Body of pancreas (tissue), 4 donors: ENCODE measurements at regions not wholly inside any gene's neighbourhood (a gene's known extent, or its start where the extent isn't known, plus 50 kb on each side); places are given as distances from the start of the nearest gene placed in this dataset.

Experiments used
- ATAC-seq: fragments of 150-250 bp; one replicate; pipeline ENCODE4 v1.9.1; 2016
- DNase-seq, 4 donors: peaks; one replicate each; pipeline ENCODE4 v3.0.0-alpha.2; 2019
- H3K27ac ChIP-seq, 4 donors: fragments of 200-600 bp; sonication (generic); 1 replicate in 3 of 4; 2 replicates in 1 of 4; pipeline versions ENCODE4 v1.5.1 to v1.6.1; 2016 to 2019; ENCODE audit warnings: mild to moderate bottlenecking in 1 of 4, mixed read lengths in 1 of 4, moderate library complexity in 1 of 4
- H3K27me3 ChIP-seq, 2 donors: fragments of 200-600 bp; sonication (generic); one replicate each; pipeline ENCODE4 v1.6.0; 2016; ENCODE audit warnings: mild to moderate bottlenecking in 1 of 2
- H3K36me3 ChIP-seq, 2 donors: fragments of 200-600 bp; sonication (generic); replicated peaks in 1 of 2; 2 replicates each; pipeline ENCODE4 v1.5.1; 2016; ENCODE audit warnings: low read depth in 2 of 2; ENCODE audit not compliant: insufficient read depth in 1 of 2
- H3K4me1 ChIP-seq: fragments of 200-600 bp; sonication (generic); one replicate; pipeline ENCODE4 v1.6.0; 2016
- H3K4me3 ChIP-seq, 2 donors: fragments of 200-600 bp; sonication (generic); 1 replicate in 1 of 2; 2 replicates in 1 of 2; pipeline ENCODE4 v1.5.1; 2016 to 2019
- H3K9me3 ChIP-seq, 3 donors: fragments of 200-600 bp; sonication (generic); 1 replicate in 2 of 3; 2 replicates in 1 of 3; pipeline ENCODE4 v1.5.1; 2016
- POLR2A ChIP-seq, 3 donors: fragments of 450-650 bp; IDR thresholded peaks; one replicate each; pipeline ENCODE4 v1.6.1; 2016; ENCODE audit warnings: antibody characterized with exemption in 3 of 3, mild to moderate bottlenecking in 2 of 3
- WGBS, 2 donors: methylation state at CpG; one replicate each; pipeline ENCODE4 v1.1.5; 2017; 5-methylcytosine and 5-hydroxymethylcytosine counted together
- intact Hi-C: fragments of 100-400 bp; cut with DNase I; formaldehyde crosslinking; loops from one replicate; pipeline ENCODE4 v1.15.1; 2023
- TF ChIP-seq, protein P1 (sequence below), 7 experiments: fragments of 450-650 bp in 4 of 7; fragments of 200-600 bp in 3 of 7; sonication (generic) in 3 of 7; IDR thresholded peaks; one replicate each; pipeline ENCODE4 v1.5.1; 2016 to 2019; ENCODE audit warnings: antibody characterized with exemption in 7 of 7

DNA sequence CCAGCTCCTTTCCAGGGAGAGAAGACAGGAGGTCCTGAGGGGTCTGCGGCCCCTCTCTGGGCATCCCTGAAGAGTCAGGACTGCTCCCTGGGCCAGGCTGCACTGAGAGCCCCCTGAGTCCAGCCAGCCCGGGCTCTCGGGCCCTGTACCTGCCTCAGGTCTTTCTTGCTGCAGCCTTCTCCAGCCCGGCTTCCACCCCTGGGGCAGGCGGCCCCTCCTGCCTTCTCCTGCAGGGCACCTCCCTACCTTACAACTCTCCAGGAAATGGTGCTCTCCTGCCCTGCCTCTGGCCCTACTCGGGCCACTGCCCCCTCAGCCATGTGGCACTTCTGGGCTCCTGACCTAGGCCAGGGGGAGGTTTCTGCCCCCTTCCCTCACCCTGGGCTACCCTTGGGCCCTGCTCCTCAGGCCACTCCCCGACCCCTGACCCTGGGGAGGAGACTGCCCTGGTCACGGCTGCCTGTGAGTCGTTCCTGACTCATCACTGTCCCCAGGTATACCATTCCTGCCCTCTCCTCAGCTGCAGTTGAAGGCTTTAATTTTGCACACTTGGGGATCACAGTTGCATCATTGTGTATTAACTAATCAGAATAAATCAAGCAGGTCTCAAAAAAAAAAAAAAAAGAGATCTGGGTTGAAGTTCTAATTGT, 251.1 kb downstream of the NXPE2 start:
- 57 to 67% methylated on average over 6 to 9 of the region's 9 CpGs for whole genome bisulfite sequencing, 2 donors

DNA sequence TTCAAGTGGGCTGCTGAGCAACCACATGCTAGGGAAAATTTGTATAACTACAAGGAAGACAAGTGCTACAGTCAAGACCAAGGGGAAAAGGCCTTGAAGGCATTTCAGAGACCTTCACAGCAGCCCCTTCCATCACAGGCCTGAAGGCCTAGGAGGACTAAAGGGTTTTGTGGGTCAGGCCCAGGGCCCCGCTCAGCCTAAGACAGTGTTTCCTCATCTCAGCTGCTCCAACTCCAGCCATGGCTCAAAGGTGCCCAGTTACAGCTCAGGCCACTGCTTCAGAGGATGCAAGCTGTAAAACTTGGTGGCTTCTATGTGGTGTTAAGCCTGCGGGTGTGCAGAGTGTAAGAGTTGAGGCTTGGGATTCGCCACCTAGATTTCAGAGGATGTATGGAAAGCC, 260.5 kb downstream of the NXPE2 start:
- H3K4me1 ChIP-seq: no peaks in the 10 kb centered on the region
- DNase-seq (no peak), ATAC-seq (no peak)
- 67 to 69% methylated on average over 3 of the region's 3 CpGs for WGBS, 2 donors
- no peaks in the 10 kb centered on the region for H3K27me3 ChIP-seq
- H3K4me3 ChIP-seq: no peak overlapping the region
- intact Hi-C loops: no loop called here
- H3K36me3 ChIP-seq: no peaks in the 10 kb centered on the region
- no peak for TF ChIP-seq POLR2A (IDR thresholded peaks at IDR 0.05)
- TF ChIP-seq, protein P1, sequence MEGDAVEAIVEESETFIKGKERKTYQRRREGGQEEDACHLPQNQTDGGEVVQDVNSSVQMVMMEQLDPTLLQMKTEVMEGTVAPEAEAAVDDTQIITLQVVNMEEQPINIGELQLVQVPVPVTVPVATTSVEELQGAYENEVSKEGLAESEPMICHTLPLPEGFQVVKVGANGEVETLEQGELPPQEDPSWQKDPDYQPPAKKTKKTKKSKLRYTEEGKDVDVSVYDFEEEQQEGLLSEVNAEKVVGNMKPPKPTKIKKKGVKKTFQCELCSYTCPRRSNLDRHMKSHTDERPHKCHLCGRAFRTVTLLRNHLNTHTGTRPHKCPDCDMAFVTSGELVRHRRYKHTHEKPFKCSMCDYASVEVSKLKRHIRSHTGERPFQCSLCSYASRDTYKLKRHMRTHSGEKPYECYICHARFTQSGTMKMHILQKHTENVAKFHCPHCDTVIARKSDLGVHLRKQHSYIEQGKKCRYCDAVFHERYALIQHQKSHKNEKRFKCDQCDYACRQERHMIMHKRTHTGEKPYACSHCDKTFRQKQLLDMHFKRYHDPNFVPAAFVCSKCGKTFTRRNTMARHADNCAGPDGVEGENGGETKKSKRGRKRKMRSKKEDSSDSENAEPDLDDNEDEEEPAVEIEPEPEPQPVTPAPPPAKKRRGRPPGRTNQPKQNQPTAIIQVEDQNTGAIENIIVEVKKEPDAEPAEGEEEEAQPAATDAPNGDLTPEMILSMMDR (IDR thresholded peaks at IDR 0.05): no peak
- no peak overlapping the region for H3K27ac ChIP-seq
- peaks cover 0 to under 1% (median 0%) of the 10 kb centered on the region in 3 donors for H3K9me3 ChIP-seq

More for the DNA sequence above, 251.1 kb downstream of the NXPE2 start:
- intact Hi-C loops: no loop called here
- no peaks in the 10 kb centered on the region for H3K4me1 ChIP-seq
- peaks cover 0 to 6% (median 2%) of the 10 kb centered on the region in 3 donors for H3K9me3 ChIP-seq
- no peak overlapping the region for H3K27ac ChIP-seq
- H3K36me3 ChIP-seq: no peaks in the 10 kb centered on the region
- DNase-seq: no peak
- no peak overlapping the region for H3K4me3 ChIP-seq
- TF ChIP-seq POLR2A (IDR thresholded peaks at IDR 0.05): no peak
- TF ChIP-seq, protein P1 (IDR thresholded peaks at IDR 0.05): no peak
- no peak for ATAC-seq
- peaks cover 0 to 4% of the 10 kb centered on the region in 2 donors for H3K27me3 ChIP-seq

DNA sequence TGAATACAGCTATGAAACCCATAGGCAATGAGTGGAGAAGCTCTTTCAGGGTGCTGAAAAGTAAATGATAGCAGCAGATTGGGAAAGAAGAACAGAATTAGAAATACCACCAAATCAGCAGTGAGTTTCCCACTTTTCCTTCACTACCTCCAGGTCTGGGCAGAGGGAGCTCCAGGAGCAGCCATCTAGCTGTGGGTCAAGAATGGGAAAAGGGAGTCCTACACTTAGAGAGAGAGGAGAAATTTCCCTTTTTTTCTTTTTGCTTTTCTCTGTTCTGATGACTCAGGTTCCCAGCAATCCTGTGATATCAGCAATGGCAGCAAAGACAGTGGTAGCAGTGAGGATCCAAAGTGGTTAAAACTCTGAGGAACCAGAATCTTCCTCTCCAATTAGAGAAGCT, 263.9 kb downstream of the NXPE2 start:
- H3K9me3 ChIP-seq: no peaks in the 10 kb centered on the region
- no peaks in the 10 kb centered on the region for H3K27me3 ChIP-seq
- TF ChIP-seq, protein P1 (IDR thresholded peaks at IDR 0.05): no peak
- no peak for TF ChIP-seq POLR2A (IDR thresholded peaks at IDR 0.05)
- no peaks in the 10 kb centered on the region for H3K36me3 ChIP-seq
- no peak overlapping the region for H3K4me3 ChIP-seq
- no peaks in the 10 kb centered on the region for H3K4me1 ChIP-seq
- H3K27ac ChIP-seq: no peak overlapping the region
- ATAC-seq: no peak
- intact Hi-C loops: no loop called here
- DNase-seq: no peak

DNA sequence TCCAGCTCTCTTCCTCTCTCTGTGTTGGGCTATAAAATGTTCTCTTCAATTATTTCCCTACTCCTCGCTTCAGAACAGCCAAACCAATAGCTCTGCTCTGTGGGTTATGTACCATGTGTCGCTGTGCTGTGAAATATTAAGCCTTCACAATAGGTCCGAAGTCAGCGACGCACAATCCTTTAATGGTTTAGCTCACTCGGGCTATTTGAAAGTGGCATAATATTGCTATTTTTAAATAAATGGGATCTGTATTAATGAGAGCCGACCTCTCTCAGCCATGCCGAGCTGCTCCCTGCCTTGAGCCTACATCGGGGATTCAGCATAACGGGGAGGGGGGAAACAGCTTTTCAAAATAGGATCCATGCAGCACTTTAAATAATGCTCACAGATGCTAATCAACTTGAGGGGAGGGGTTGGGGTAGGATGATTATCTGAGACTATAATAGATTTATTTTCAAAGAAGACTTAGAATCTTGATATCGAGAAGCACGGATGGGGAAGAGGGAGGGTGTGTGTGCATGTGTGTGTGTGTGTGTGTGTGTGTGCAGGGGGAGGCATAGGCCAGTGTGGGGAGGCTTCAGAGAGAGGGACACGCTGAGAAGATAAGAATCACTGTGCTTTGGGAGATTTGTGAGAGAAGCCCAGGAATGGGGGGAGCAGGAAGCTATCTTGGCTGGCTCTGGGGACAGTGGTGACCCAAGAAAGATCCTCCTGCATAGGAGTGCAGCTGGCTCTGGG, 271.5 kb downstream of the NXPE2 start:
- Histone ChIP-seq H3K27me3 (no peaks in the 10 kb centered on the region), H3K4me1 (no peaks in the 10 kb centered on the region), H3K36me3 (no peaks in the 10 kb centered on the region), H3K9me3 (no peaks in the 10 kb centered on the region), H3K27ac (no peak overlapping the region), H3K4me3 (no peak overlapping the region)
- no peak for TF ChIP-seq POLR2A (IDR thresholded peaks at IDR 0.05)
- TF ChIP-seq, protein P1 (IDR thresholded peaks at IDR 0.05): no peak
- DNase-seq (no peak), ATAC-seq (no peak)
- intact Hi-C loops: no loop called here
- WGBS, 2 donors: 65 to 77% methylated on average over 13 of the region's 13 CpGs
